SKM-1 (cell line): ENCODE measurements at regions not wholly inside any gene's neighbourhood (a gene's known extent, or its start where the extent isn't known, plus 50 kb on each side); places are given as distances from the start of the nearest gene placed in this dataset.
A peak's percentile ranks its signal among the peaks of the same experiment; 100 is the strongest.

Experiments
- DNase-seq: peaks from one replicate; lab custom pipeline; 2025; ENCODE audit not compliant: unreplicated experiment; lab: John Stamatoyannopoulos, UW

GRCh38 chr6:76702187-76702586, 629.7 kb upstream of the IMPG1 start:
- no peak for DNase-seq

- DNase-seq = no peak
Measured at GRCh38 chr6:76701610-76702009, 629.1 kb upstream of the IMPG1 start.

- DNase-seq = no peak
Measured at GRCh38 chr6:76697585-76697984, 625.1 kb upstream of the IMPG1 start.

- no peak for DNase-seq
Measured at GRCh38 chr6:76694795-76695194, 622.3 kb upstream of the IMPG1 start.

- no peak for DNase-seq
Measured at GRCh38 chr6:76684875-76685274, 612.4 kb upstream of the IMPG1 start.

- DNase-seq = no peak
Measured at GRCh38 chr6:76683985-76684384, 611.5 kb upstream of the IMPG1 start.

- peak; percentile 51 for DNase-seq
Measured at GRCh38 chr6:76682842-76683241, 610.4 kb upstream of the IMPG1 start.

GRCh38 chr6:76681781-76682180, 609.3 kb upstream of the IMPG1 start:
- no peak for DNase-seq

- DNase-seq = no peak
Measured at GRCh38 chr6:76677017-76677416, 604.6 kb upstream of the IMPG1 start.

GRCh38 chr6:76671751-76672150, 599.3 kb upstream of the IMPG1 start:
- DNase-seq = no peak

- no peak for DNase-seq
Measured at GRCh38 chr6:76644231-76644630, 571.8 kb upstream of the IMPG1 start.

GRCh38 chr6:76639941-76640340, 567.5 kb upstream of the IMPG1 start:
- no peak for DNase-seq

GRCh38 chr6:76634695-76635094, 562.2 kb upstream of the IMPG1 start:
- no peak for DNase-seq

GRCh38 chr6:76633259-76633658, 560.8 kb upstream of the IMPG1 start:
- DNase-seq = no peak

- DNase-seq = no peak
Measured at GRCh38 chr6:76631622-76632021, 559.2 kb upstream of the IMPG1 start.

GRCh38 chr6:76615395-76615794, 542.9 kb upstream of the IMPG1 start:
- DNase-seq = no peak

- DNase-seq = no peak
Measured at GRCh38 chr6:76612954-76613353, 540.5 kb upstream of the IMPG1 start.

- DNase-seq = no peak
Measured at GRCh38 chr6:76609160-76609559, 536.7 kb upstream of the IMPG1 start.

GRCh38 chr6:76594109-76594508, 521.6 kb upstream of the IMPG1 start:
- DNase-seq = no peak

- no peak for DNase-seq
Measured at GRCh38 chr6:76593668-76594067, 521.2 kb upstream of the IMPG1 start.

- no peak for DNase-seq
Measured at GRCh38 chr6:76592566-76592965, 520.1 kb upstream of the IMPG1 start.

- no peak for DNase-seq
Measured at GRCh38 chr6:76587271-76587670, 514.8 kb upstream of the IMPG1 start.

- DNase-seq = no peak
Measured at GRCh38 chr6:76584121-76584520, 511.7 kb upstream of the IMPG1 start.

GRCh38 chr6:76578746-76579145, 506.3 kb upstream of the IMPG1 start:
- DNase-seq = no peak
